Peyer's patch (tissue), 4 donors: ENCODE measurements at regions not wholly inside any gene's neighbourhood (a gene's known extent, or its start where the extent isn't known, plus 50 kb on each side); places are given as distances from the start of the nearest gene placed in this dataset.
"Not testable (repeated sequence)": the region's sequence is repeated elsewhere in the genome, so short reads cannot be mapped to it uniquely, and the experiment has no call there.

ENCODE experiments used
- CTCF ChIP-seq, 6 experiments: fragments of 450-650 bp in 4 of 6; fragments of 200-600 bp in 2 of 6; sonication (generic) in 1 of 6; IDR thresholded peaks; one replicate each; pipeline ENCODE4 v1.5.1; 2017 to 2019; ENCODE audit warnings: antibody characterized with exemption in 6 of 6, mild to moderate bottlenecking in 3 of 6, moderate library complexity in 1 of 6
- POLR2A ChIP-seq, 2 donors: fragments of 450-650 bp; IDR thresholded peaks; one replicate each; pipeline ENCODE4 v1.5.1; 2017; ENCODE audit warnings: antibody characterized with exemption in 2 of 2, mild to moderate bottlenecking in 2 of 2, moderate library complexity in 2 of 2

- TF ChIP-seq CTCF, POLR2A (IDR thresholded peaks at IDR 0.05): not testable (repeated sequence)
Measured at GRCh38 chr4:159421058-159421419, 318.2 kb downstream of the RAPGEF2 start.
